Gastroesophageal sphincter (tissue), 4 donors: ENCODE measurements at regions not wholly inside any gene's neighbourhood (a gene's known extent, or its start where the extent isn't known, plus 50 kb on each side); places are given as distances from the start of the nearest gene placed in this dataset.
"Not testable (repeated sequence)": the region's sequence is repeated elsewhere in the genome, so short reads cannot be mapped to it uniquely, and the experiment has no call there.

Experiments used
- ATAC-seq: fragments of 150-250 bp; one replicate; pipeline ENCODE4 v1.9.1; 2016; ENCODE audit warnings: mild to moderate bottlenecking, moderate library complexity
- H3K27ac ChIP-seq, 4 donors: fragments of 200-600 bp; sonication (generic) in 3 of 4; 1 replicate in 3 of 4; 2 replicates in 1 of 4; pipeline ENCODE4 v1.5.1; 2016 to 2019
- H3K27me3 ChIP-seq: fragments of 200-600 bp; sonication (generic); one replicate; pipeline ENCODE4 v1.5.1; 2019
- H3K36me3 ChIP-seq, 2 donors: fragments of 200-600 bp; sonication (generic); one replicate each; pipeline ENCODE4 v1.5.1; 2019; ENCODE audit warnings: control low read depth in 1 of 2
- H3K4me1 ChIP-seq, 3 donors: fragments of 200-600 bp; sonication (generic); 1 replicate in 2 of 3; 2 replicates in 1 of 3; pipeline ENCODE4 v1.5.1; 2016 to 2019; ENCODE audit warnings: control low read depth in 2 of 3
- H3K4me3 ChIP-seq, 2 donors: fragments of 200-600 bp; sonication (generic); one replicate each; pipeline ENCODE4 v1.5.1; 2019; ENCODE audit warnings: mild to moderate bottlenecking in 1 of 2, moderate library complexity in 1 of 2
- H3K9me3 ChIP-seq, 3 donors: fragments of 200-600 bp; sonication (generic); one replicate each; pipeline ENCODE4 v1.5.1; 2017 to 2019; ENCODE audit warnings: control low read depth in 2 of 3
- CTCF ChIP-seq, 4 experiments: fragments of 200-600 bp in 2 of 4; fragments of 450-650 bp in 2 of 4; sonication (generic) in 1 of 4; IDR thresholded peaks; one replicate each; pipeline ENCODE4 v1.5.1; 2017 to 2019; ENCODE audit warnings: antibody characterized with exemption in 4 of 4, mild to moderate bottlenecking in 2 of 4, moderate library complexity in 2 of 4
- EP300 ChIP-seq: sonication (generic); formaldehyde crosslinking; IDR thresholded peaks from one replicate; pipeline ENCODE4 v1.6.1; 2017; ENCODE audit warnings: antibody characterized with exemption, mild to moderate bottlenecking
- POLR2A ChIP-seq, 2 donors: fragments of 450-650 bp; IDR thresholded peaks; one replicate each; pipeline ENCODE4 v1.6.1; 2017; ENCODE audit warnings: antibody characterized with exemption in 2 of 2, mild to moderate bottlenecking in 2 of 2, moderate library complexity in 1 of 2
- POLR2AphosphoS5 ChIP-seq: sonication (generic); formaldehyde crosslinking; IDR thresholded peaks from one replicate; pipeline ENCODE4 v1.6.1; 2017; ENCODE audit warnings: antibody characterized with exemption
- WGBS, 2 donors: methylation state at CpG; one replicate each; pipeline ENCODE4 v1.1.5; 2018; ENCODE audit warnings: low coverage in 1 of 2; 5-methylcytosine and 5-hydroxymethylcytosine counted together

- Histone ChIP-seq H3K4me1 (peaks cover 0 to 4% (median 0%) of the 10 kb centered on the region in 3 donors), H3K27me3 (no peaks in the 10 kb centered on the region), H3K9me3 (no peaks in the 10 kb centered on the region), H3K4me3 (no peak overlapping the region), H3K36me3 (no peaks in the 10 kb centered on the region), H3K27ac (no peak overlapping the region)
- TF ChIP-seq POLR2AphosphoS5 (no peak), EP300 (no peak), POLR2A (IDR thresholded peaks at IDR 0.05) (no peak), CTCF (IDR thresholded peaks at IDR 0.05) (no peak)
- WGBS, 2 donors, result 86% methylated on average over 1 of the region's 1 CpG; no CpG with 5 or more reads in 1 of the 2 donors
- ATAC-seq, result no peak
These were observed 138.9 kb upstream of the SVIL start for GRCh38 chr10:29773675-29774091.

- H3K9me3 ChIP-seq, result no peaks in the 10 kb centered on the region
- no peaks in the 10 kb centered on the region for H3K27me3 ChIP-seq
- peaks cover 0 to 4% (median 0%) of the 10 kb centered on the region in 3 donors for H3K4me1 ChIP-seq
- ATAC-seq, result no peak
- no peak overlapping the region for H3K27ac ChIP-seq
- H3K36me3 ChIP-seq, result no peaks in the 10 kb centered on the region
- no peak for TF ChIP-seq CTCF (IDR thresholded peaks at IDR 0.05)
- 63% methylated on average over 5 of the region's 5 CpGs; no CpG with 5 or more reads in 1 of the 2 donors for WGBS, 2 donors
- no peak overlapping the region for H3K4me3 ChIP-seq
These were observed 137.6 kb upstream of the SVIL start for GRCh38 chr10:29772403-29772802.

- no peak overlapping the region for H3K27ac ChIP-seq
- peaks cover 0 to 14% (median 0%) of the 10 kb centered on the region in 3 donors for H3K4me1 ChIP-seq
- H3K4me3 ChIP-seq, result no peak overlapping the region
- ATAC-seq, result no peak
- H3K27me3 ChIP-seq, result no peaks in the 10 kb centered on the region
- TF ChIP-seq POLR2A (IDR thresholded peaks at IDR 0.05) (no peak), EP300 (no peak), CTCF (IDR thresholded peaks at IDR 0.05) (no peak), POLR2AphosphoS5 (no peak)
- 94 to 96% methylated on average over 4 of the region's 5 CpGs for WGBS, 2 donors
- no peaks in the 10 kb centered on the region for H3K9me3 ChIP-seq
- no peaks in the 10 kb centered on the region for H3K36me3 ChIP-seq
These were observed 136.6 kb upstream of the SVIL start for GRCh38 chr10:29771376-29771775.

- not testable (repeated sequence) for H3K27me3 ChIP-seq, ATAC-seq, H3K27ac ChIP-seq, H3K4me3 ChIP-seq, H3K9me3 ChIP-seq, H3K36me3 ChIP-seq
- peaks cover 0 to 16% (median 0%) of the 10 kb centered on the region in 3 donors for H3K4me1 ChIP-seq
- WGBS, 2 donors, result 94 to 95% methylated on average over 2 to 3 of the region's 4 CpGs
These were observed 134.5 kb upstream of the SVIL start for GRCh38 chr10:29769277-29769676.

GRCh38 chr10:29767968-29768367 is 133.2 kb upstream of the SVIL start:
- Histone ChIP-seq H3K4me3 (no peak overlapping the region), H3K4me1 (peaks cover 0 to 13% (median 0%) of the 10 kb centered on the region in 3 donors), H3K27me3 (no peaks in the 10 kb centered on the region), H3K9me3 (no peaks in the 10 kb centered on the region), H3K36me3 (no peaks in the 10 kb centered on the region), H3K27ac (no peak overlapping the region)
- TF ChIP-seq POLR2AphosphoS5 (no peak), CTCF (IDR thresholded peaks at IDR 0.05) (no peak), EP300 (no peak)
- no peak for ATAC-seq
- WGBS, 2 donors, result 88 to 89% methylated on average over 2 to 4 of the region's 4 CpGs
